Central memory CD8-positive, alpha-beta T cell (primary cell): ENCODE measurements at regions not wholly inside any gene's neighbourhood (a gene's known extent, or its start where the extent isn't known, plus 50 kb on each side); places are given as distances from the start of the nearest gene placed in this dataset.
"Not testable (repeated sequence)": the region's sequence is repeated elsewhere in the genome, so short reads cannot be mapped to it uniquely, and the experiment has no call there.

Source experiments
- ATAC-seq: fragments of 150-1000 bp; cut with Tn5 transposase; replicated peaks from 2 replicates; pipeline ENCODE4 v1.10.0; 2022; ENCODE audit warnings: mild to moderate bottlenecking, moderate FRiP score, moderate number of reproducible peaks; ENCODE audit not compliant: poor library complexity, severe bottlenecking; ENCODE audit errors: extremely low read depth
- DNase-seq, 2 donors: peaks; one replicate each; pipeline ENCODE4 v3.0.0; 2021; ENCODE audit warnings: low spot score in 2 of 2
- H3K27ac Mint-ChIP-seq: one replicate; pipeline ENCODE4 v1.8.0; 2022; ENCODE audit warnings: low read depth, mild to moderate bottlenecking, moderate library complexity, mixed read lengths
- H3K27me3 Mint-ChIP-seq: one replicate; pipeline ENCODE4 v1.8.0; 2022; ENCODE audit warnings: mixed read lengths
- H3K36me3 Mint-ChIP-seq: one replicate; pipeline ENCODE4 v1.8.0; 2022; ENCODE audit warnings: mild to moderate bottlenecking, moderate library complexity, mixed read lengths; ENCODE audit not compliant: insufficient read depth
- H3K4me1 Mint-ChIP-seq: one replicate; pipeline ENCODE4 v1.8.0; 2022; ENCODE audit warnings: mixed read lengths
- H3K4me3 Mint-ChIP-seq: one replicate; pipeline ENCODE4 v1.8.0; 2022; ENCODE audit warnings: mild to moderate bottlenecking, moderate library complexity, mixed read lengths
- H3K9me3 Mint-ChIP-seq: one replicate; pipeline ENCODE4 v1.8.0; 2022; ENCODE audit warnings: mixed read lengths

GRCh38 chr1:187703138-187704130 lies 874.7 kb downstream of the PLA2G4A start:
- H3K9me3 Mint-ChIP-seq, result peaks cover 27% of the 10 kb centered on the region
- not testable (repeated sequence) for H3K27ac Mint-ChIP-seq

GRCh38 chr1:187714470-187714869 lies 885.7 kb downstream of the PLA2G4A start:
- H3K9me3 Mint-ChIP-seq, result peaks cover 20% of the 10 kb centered on the region
- H3K4me1 Mint-ChIP-seq, result no peaks in the 10 kb centered on the region

More at GRCh38 chr1:187703138-187704130, 874.7 kb downstream of the PLA2G4A start:
- H3K36me3 Mint-ChIP-seq, H3K4me1 Mint-ChIP-seq, DNase-seq, H3K4me3 Mint-ChIP-seq, H3K27me3 Mint-ChIP-seq, ATAC-seq: not testable (repeated sequence)

GRCh38 chr1:187715483-187715882 lies 886.7 kb downstream of the PLA2G4A start:
- no peaks in the 10 kb centered on the region for H3K36me3 Mint-ChIP-seq
- H3K27me3 Mint-ChIP-seq, result no peaks in the 10 kb centered on the region
- ATAC-seq, result no peak
- no peak overlapping the region for H3K4me3 Mint-ChIP-seq
- no peaks in the 10 kb centered on the region for H3K4me1 Mint-ChIP-seq
- DNase-seq, result no peak
- peaks cover 20% of the 10 kb centered on the region for H3K9me3 Mint-ChIP-seq
- H3K27ac Mint-ChIP-seq, result no peak overlapping the region

More at GRCh38 chr1:187714470-187714869, 885.7 kb downstream of the PLA2G4A start:
- Mint-ChIP-seq H3K4me3 (no peak overlapping the region), H3K27ac (no peak overlapping the region), H3K36me3 (no peaks in the 10 kb centered on the region), H3K27me3 (no peaks in the 10 kb centered on the region)
- ATAC-seq (no peak), DNase-seq (no peak)

- Mint-ChIP-seq H3K27ac (no peak overlapping the region), H3K4me1 (no peaks in the 10 kb centered on the region), H3K4me3 (no peak overlapping the region), H3K9me3 (peaks cover 20% of the 10 kb centered on the region), H3K27me3 (no peaks in the 10 kb centered on the region), H3K36me3 (no peaks in the 10 kb centered on the region)
- no peak for DNase-seq
- no peak for ATAC-seq
These were observed 887.4 kb downstream of the PLA2G4A start for GRCh38 chr1:187716160-187716559.

GRCh38 chr1:187718527-187718926 lies 889.8 kb downstream of the PLA2G4A start:
- ATAC-seq (no peak), DNase-seq (no peak)
- peaks cover 13% of the 10 kb centered on the region for H3K9me3 Mint-ChIP-seq
- H3K4me1 Mint-ChIP-seq, result no peaks in the 10 kb centered on the region
- no peak overlapping the region for H3K27ac Mint-ChIP-seq
- H3K27me3 Mint-ChIP-seq, result no peaks in the 10 kb centered on the region
- H3K4me3 Mint-ChIP-seq, result no peak overlapping the region
- H3K36me3 Mint-ChIP-seq, result no peaks in the 10 kb centered on the region

GRCh38 chr1:187721216-187721615 lies 892.5 kb downstream of the PLA2G4A start:
- Mint-ChIP-seq H3K4me1 (no peaks in the 10 kb centered on the region), H3K27me3 (no peaks in the 10 kb centered on the region), H3K9me3 (peaks cover 9% of the 10 kb centered on the region), H3K36me3 (no peaks in the 10 kb centered on the region), H3K27ac (no peak overlapping the region), H3K4me3 (no peak overlapping the region)
- DNase-seq, result no peak
- no peak for ATAC-seq

- ATAC-seq, result no peak
These were observed 896.5 kb downstream of the PLA2G4A start for GRCh38 chr1:187725216-187725615.

GRCh38 chr1:187733232-187733631 lies 904.5 kb downstream of the PLA2G4A start:
- peaks cover 18% of the 10 kb centered on the region for H3K9me3 Mint-ChIP-seq
- no peak overlapping the region for H3K4me3 Mint-ChIP-seq
- no peaks in the 10 kb centered on the region for H3K36me3 Mint-ChIP-seq
- H3K4me1 Mint-ChIP-seq, result no peaks in the 10 kb centered on the region
- no peaks in the 10 kb centered on the region for H3K27me3 Mint-ChIP-seq
- ATAC-seq (no peak), DNase-seq (no peak)
- H3K27ac Mint-ChIP-seq, result no peak overlapping the region

More at GRCh38 chr1:187725216-187725615, 896.5 kb downstream of the PLA2G4A start:
- Mint-ChIP-seq H3K4me3 (no peak overlapping the region), H3K27me3 (no peaks in the 10 kb centered on the region), H3K4me1 (no peaks in the 10 kb centered on the region), H3K9me3 (peaks cover 14% of the 10 kb centered on the region), H3K36me3 (no peaks in the 10 kb centered on the region), H3K27ac (no peak overlapping the region)
- no peak for DNase-seq

- no peak overlapping the region for H3K27ac Mint-ChIP-seq
- DNase-seq (no peak), ATAC-seq (no peak)
- H3K9me3 Mint-ChIP-seq, result peaks cover 12% of the 10 kb centered on the region
- H3K4me1 Mint-ChIP-seq, result no peaks in the 10 kb centered on the region
- H3K36me3 Mint-ChIP-seq, result no peaks in the 10 kb centered on the region
- no peaks in the 10 kb centered on the region for H3K27me3 Mint-ChIP-seq
- H3K4me3 Mint-ChIP-seq, result no peak overlapping the region
These were observed 905.7 kb downstream of the PLA2G4A start for GRCh38 chr1:187734427-187734826.

GRCh38 chr1:187744665-187745064 lies 915.9 kb downstream of the PLA2G4A start:
- Mint-ChIP-seq H3K36me3 (no peaks in the 10 kb centered on the region), H3K27me3 (no peaks in the 10 kb centered on the region), H3K4me3 (no peak overlapping the region), H3K27ac (no peak overlapping the region), H3K9me3 (peaks cover 5% of the 10 kb centered on the region), H3K4me1 (no peaks in the 10 kb centered on the region)
- DNase-seq, result no peak
- no peak for ATAC-seq

- Mint-ChIP-seq H3K4me3 (no peak overlapping the region), H3K27me3 (no peaks in the 10 kb centered on the region), H3K36me3 (no peaks in the 10 kb centered on the region), H3K27ac (no peak overlapping the region), H3K4me1 (no peaks in the 10 kb centered on the region), H3K9me3 (peaks cover 11% of the 10 kb centered on the region)
- DNase-seq (no peak), ATAC-seq (no peak)
These were observed 926.8 kb downstream of the PLA2G4A start for GRCh38 chr1:187755536-187755935.

- not testable (repeated sequence) for H3K27me3 Mint-ChIP-seq, H3K4me1 Mint-ChIP-seq, ATAC-seq, DNase-seq, H3K27ac Mint-ChIP-seq, H3K36me3 Mint-ChIP-seq, H3K4me3 Mint-ChIP-seq
- peaks cover 11% of the 10 kb centered on the region for H3K9me3 Mint-ChIP-seq
These were observed 927.9 kb downstream of the PLA2G4A start for GRCh38 chr1:187756684-187757083.

GRCh38 chr1:187759825-187760333 lies 931.1 kb downstream of the PLA2G4A start:
- Mint-ChIP-seq H3K27ac (no peak overlapping the region), H3K9me3 (peaks cover 11% of the 10 kb centered on the region), H3K27me3 (no peaks in the 10 kb centered on the region), H3K36me3 (no peaks in the 10 kb centered on the region), H3K4me1 (no peaks in the 10 kb centered on the region), H3K4me3 (no peak overlapping the region)
- ATAC-seq, result no peak
- DNase-seq, result no peak
